ENCODE measurements at regions not wholly inside any gene's neighbourhood (a gene's known extent, or its start where the extent isn't known, plus 50 kb on each side); places are given as distances from the start of the nearest gene placed in this dataset.

- TF ChIP-seq ATF3 (IDR thresholded peaks at IDR 0.05; ENCODE audit: borderline replicate concordance, extremely low read depth, low read depth, low read length) (no peak), ZNF207 (IDR thresholded peaks at IDR 0.05; ENCODE audit: borderline replicate concordance) (no peak)
These were observed 454.9 kb upstream of the CHAC2 start (continued) for GRCh38 chr2:53312721-53313120.

GRCh38 chr2:53312181-53312580 lies 455.4 kb upstream of the CHAC2 start:
- POLR2A ChIA-PET = no interaction called here
- RAD21 ChIA-PET (ENCODE audit: unreplicated experiment) = no interaction called here
- no peak for TF ChIP-seq IRF5 (IDR thresholded peaks at IDR 0.05; ENCODE audit: borderline replicate concordance)
- TF ChIP-seq E2F4 (IDR thresholded peaks at IDR 0.05; ENCODE audit: low read depth, low read length) = no peak
- no peak for TF ChIP-seq RAD51 (IDR thresholded peaks at IDR 0.05)
- no peak for TF ChIP-seq HCFC1 (IDR thresholded peaks at IDR 0.05; ENCODE audit: low read length)
- TF ChIP-seq CREB1 (IDR thresholded peaks at IDR 0.05; ENCODE audit: low read depth) = no peak
- TF ChIP-seq PRDM15 (CRISPR knock-in tag; IDR thresholded peaks at IDR 0.05) = no peak
- TF ChIP-seq RAD21 (IDR thresholded peaks at IDR 0.05; ENCODE audit: insufficient read depth, low read depth, low read length) = no peak
- TF ChIP-seq BCL3 (IDR thresholded peaks at IDR 0.05; ENCODE audit: borderline replicate concordance, insufficient read depth, low read depth, low read length, poor library complexity, severe bottlenecking) = no peak

More at GRCh38 chr2:53312181-53312580, 455.4 kb upstream of the CHAC2 start:
- WGBS (ENCODE audit: insufficient coverage, insufficient replicate concordance, low lambda C conversion rate, missing lambda C conversion rate) = 6% methylated on average over 3 of the region's 5 CpGs
- Histone ChIP-seq H3K9me3 (replicated peaks; ENCODE audit: control insufficient read depth, insufficient read depth, low read length) (no peaks in the 10 kb centered on the region), H3K27ac (ENCODE audit: control insufficient read depth, insufficient read depth) (no peak overlapping the region), H3K27me3 (replicated peaks in 1 of 2; ENCODE audit: control insufficient read depth in 2 of 2, insufficient read depth in 2 of 2, low read length in 1 of 2) (no peaks in the 10 kb centered on the region), H2AFZ (ENCODE audit: control insufficient read depth, low read depth, low read length) (no peak overlapping the region), H3K79me2 (ENCODE audit: control insufficient read depth, insufficient read depth, low read length) (no peaks in the 10 kb centered on the region), H3K9ac (ENCODE audit: control insufficient read depth, insufficient read depth, low read length) (no peak overlapping the region), H4K20me1 (ENCODE audit: control insufficient read depth, insufficient read depth) (no peaks in the 10 kb centered on the region), H3K4me2 (ENCODE audit: control insufficient read depth, insufficient read depth) (no peak overlapping the region), H3K4me3 (no peak overlapping the region), H3K36me3 (ENCODE audit: control insufficient read depth in 2 of 2, insufficient read depth in 2 of 2, low read length in 1 of 2) (no peaks in the 10 kb centered on the region), H3K4me1 (ENCODE audit: control insufficient read depth, insufficient read depth, low read length) (no peaks in the 10 kb centered on the region)
- intact Hi-C loops (cut with micrococcal nuclease; ENCODE audit: unreplicated experiment) = no loop called here
- BruUV-seq (replicated peaks) = no TSS peak
- CTCF ChIA-PET = no interaction called here
- DNase-seq (ENCODE audit: low read depth, low spot score) = no peak
- no peak for ATAC-seq
- in situ Hi-C loops (cut with MboI) = no loop called here
- FAIRE-seq = no peak
- SMC1A ChIA-PET (ENCODE audit: uncharacterized antibody, unreplicated experiment) = no interaction called here
